ENCODE measurements at regions not wholly inside any gene's neighbourhood (a gene's known extent, or its start where the extent isn't known, plus 50 kb on each side); places are given as distances from the start of the nearest gene placed in this dataset.

GRCh38 chr2:3034396-3034795 lies 343.2 kb downstream of the EIPR1 start:
- no peak overlapping the region for H3K27ac ChIP-seq (ENCODE audit: extremely low read depth, low read depth, low read length)
- in situ Hi-C loops (cut with MboI) = no loop called here
- no peaks in the 10 kb centered on the region for H3K36me3 ChIP-seq (ENCODE audit: control insufficient read depth, insufficient read depth, low read length)
- no peak overlapping the region for H2AFZ ChIP-seq (ENCODE audit: low read depth, low read length)
- H3K4me2 ChIP-seq (ENCODE audit: insufficient read depth, low read length) = no peak overlapping the region
- ATAC-seq = no peak
- no peak for TF ChIP-seq HMG20A (CRISPR knock-in tag; conservative IDR thresholded peaks at IDR 0.05)
- TF ChIP-seq THRA (IDR thresholded peaks at IDR 0.05) = no peak
- no peak for TF ChIP-seq NBN (IDR thresholded peaks at IDR 0.05; ENCODE audit: low read depth)
- TF ChIP-seq ZBTB17 (CRISPR knock-in tag; IDR thresholded peaks at IDR 0.05) = no peak
- no peak for TF ChIP-seq MIER1 (IDR thresholded peaks at IDR 0.05; ENCODE audit: low read depth)
- no peak for TF ChIP-seq ZNF766 (CRISPR knock-in tag; conservative IDR thresholded peaks at IDR 0.05)
- no peak for TF ChIP-seq ZNF592 (IDR thresholded peaks at IDR 0.05)
- TF ChIP-seq ZNF639 (CRISPR knock-in tag; conservative IDR thresholded peaks at IDR 0.05 in 1 of 2, IDR thresholded peaks at IDR 0.05 in 1 of 2) = no peak
- TF ChIP-seq ZNF668 (CRISPR knock-in tag; IDR thresholded peaks at IDR 0.05) = no peak
- FAIRE-seq = no peak
- H3K27me3 ChIP-seq (ENCODE audit: control insufficient read depth in 2 of 2, insufficient read depth in 2 of 2, low read length in 2 of 2) = peaks cover 28 to 58% of the 10 kb centered on the region in 2 experiments; a peak in 4 of 5 replicates
- ChIA-PET POLR2A (interaction anchor here (1.0 kb wide), 1 partner anchor 11 kb away, joined by 3 read pairs; no protein-coding TSS in a partner anchor), CTCF (ENCODE audit: low intra/inter-chr PET ratio) (no interaction called here)
- H3K4me3 ChIP-seq = no peak overlapping the region
- no peaks in the 10 kb centered on the region for H3K79me2 ChIP-seq (ENCODE audit: control insufficient read depth, insufficient read depth, low read length)
- DNase-seq (ENCODE audit: extremely low read depth in 1 of 4, low spot score in 3 of 4) = no peak
- no peak overlapping the region for H3K9ac ChIP-seq (ENCODE audit: insufficient read depth in 1 of 2, low read depth in 2 of 2, low read length in 2 of 2)
- no peaks in the 10 kb centered on the region; the same call in 1 of the 2 replicates for H4K20me1 ChIP-seq (replicated peaks; ENCODE audit: control insufficient read depth, insufficient read depth, low read length)
- no peaks in the 10 kb centered on the region for H3K9me1 ChIP-seq (ENCODE audit: control insufficient read depth, insufficient read depth, low read length)
- no peaks in the 10 kb centered on the region for H3K9me3 ChIP-seq (replicated peaks; ENCODE audit: control insufficient read depth, insufficient read depth, low read depth, low read length)
- no TSS peak for BruUV-seq (replicated peaks)
- WGBS (ENCODE audit: insufficient coverage, low coverage, missing lambda C conversion rate) = 0% methylated on average over 7 of the region's 7 CpGs
- intact Hi-C loops (cut with micrococcal nuclease) = no loop called here
- H3K4me1 ChIP-seq (replicated peaks in 1 of 2; ENCODE audit: control insufficient read depth in 2 of 2, insufficient read depth in 2 of 2, low read length in 2 of 2) = no peaks in the 10 kb centered on the region; a peak in 1 of 5 replicates

Data from K562 (cell line).